Nephron progenitor cell (in vitro differentiated cells): ENCODE measurements at regions not wholly inside any gene's neighbourhood (a gene's known extent, or its start where the extent isn't known, plus 50 kb on each side); places are given as distances from the start of the nearest gene placed in this dataset.

Experiments used
- DNase-seq: peaks from one replicate; pipeline ENCODE4 v3.0.0; 2021
- H3K27ac Mint-ChIP-seq: 2 replicates; pipeline ENCODE4 v1.8.0; 2021; ENCODE audit warnings: mild to moderate bottlenecking, moderate library complexity, mixed read lengths
- H3K27me3 Mint-ChIP-seq: 2 replicates; pipeline ENCODE4 v1.8.0; 2021; ENCODE audit warnings: mild to moderate bottlenecking, low read depth, mixed read lengths; ENCODE audit not compliant: poor library complexity
- H3K36me3 Mint-ChIP-seq: 2 replicates; pipeline ENCODE4 v1.8.0; 2021; ENCODE audit warnings: low read depth, mixed read lengths
- H3K4me1 Mint-ChIP-seq: 2 replicates; pipeline ENCODE4 v1.8.0; 2021; ENCODE audit warnings: mixed read lengths
- H3K4me3 Mint-ChIP-seq: 2 replicates; pipeline ENCODE4 v1.8.0; 2021; ENCODE audit warnings: mild to moderate bottlenecking, moderate library complexity, mixed read lengths
- H3K9me3 Mint-ChIP-seq: 2 replicates; pipeline ENCODE4 v1.8.0; 2021; ENCODE audit warnings: mild to moderate bottlenecking, moderate library complexity, mixed read lengths
- CTCF ChIP-seq: fragments of 200-600 bp; sonication (generic); IDR thresholded peaks from 2 replicates; pipeline ENCODE4 v1.5.0; 2021; ENCODE audit warnings: antibody characterized with exemption

GRCh38 chr12:4064008-4064407 lies 190.8 kb upstream of the PARP11 start:
- Mint-ChIP-seq H3K36me3 (no peaks in the 10 kb centered on the region), H3K9me3 (peaks cover 3% of the 10 kb centered on the region), H3K27ac (no peak overlapping the region), H3K4me1 (no peaks in the 10 kb centered on the region), H3K4me3 (no peak overlapping the region), H3K27me3 (peaks cover 7% of the 10 kb centered on the region)
- no peak for TF ChIP-seq CTCF
- DNase-seq = no peak

- Mint-ChIP-seq H3K4me1 (no peaks in the 10 kb centered on the region), H3K27me3 (peaks cover 11% of the 10 kb centered on the region), H3K27ac (no peak overlapping the region), H3K4me3 (no peak overlapping the region), H3K36me3 (no peaks in the 10 kb centered on the region), H3K9me3 (peaks cover 3% of the 10 kb centered on the region)
- DNase-seq = no peak
- no peak for TF ChIP-seq CTCF
These were observed 186.8 kb upstream of the PARP11 start for GRCh38 chr12:4059898-4060568.

- Mint-ChIP-seq H3K27me3 (peaks cover 15% of the 10 kb centered on the region), H3K4me1 (no peaks in the 10 kb centered on the region), H3K4me3 (no peak overlapping the region), H3K9me3 (no peaks in the 10 kb centered on the region), H3K27ac (no peak overlapping the region), H3K36me3 (no peaks in the 10 kb centered on the region)
- no peak for TF ChIP-seq CTCF
- DNase-seq = no peak
These were observed 184.0 kb upstream of the PARP11 start for GRCh38 chr12:4056910-4057845.

- H3K27ac Mint-ChIP-seq = no peak overlapping the region
These were observed 181.4 kb upstream of the PARP11 start for GRCh38 chr12:4054630-4055029.

GRCh38 chr12:4052691-4053090 lies 179.5 kb upstream of the PARP11 start:
- Mint-ChIP-seq H3K4me1 (peaks cover 23% of the 10 kb centered on the region), H3K9me3 (no peaks in the 10 kb centered on the region), H3K36me3 (no peaks in the 10 kb centered on the region), H3K4me3 (no peak overlapping the region), H3K27ac (no peak overlapping the region), H3K27me3 (peaks cover 12% of the 10 kb centered on the region)
- no peak for TF ChIP-seq CTCF
- DNase-seq = no peak

More at GRCh38 chr12:4054630-4055029, 181.4 kb upstream of the PARP11 start:
- TF ChIP-seq CTCF = no peak
- peaks cover 14% of the 10 kb centered on the region for H3K27me3 Mint-ChIP-seq
- H3K9me3 Mint-ChIP-seq = no peaks in the 10 kb centered on the region
- no peak overlapping the region for H3K4me3 Mint-ChIP-seq
- H3K4me1 Mint-ChIP-seq = peaks cover 11% of the 10 kb centered on the region
- no peaks in the 10 kb centered on the region for H3K36me3 Mint-ChIP-seq
- no peak for DNase-seq
